Fibroblast of lung (primary cell): ENCODE measurements at regions not wholly inside any gene's neighbourhood (a gene's known extent, or its start where the extent isn't known, plus 50 kb on each side); places are given as distances from the start of the nearest gene placed in this dataset.

Experiments used
- DNase-seq, 2 donors: peaks; one replicate each; pipeline versions ENCODE4 v3.0.0 to v3.0.0-alpha.2; 2010; ENCODE audit warnings: low read depth in 2 of 2
- H2AFZ ChIP-seq: 2 replicates; pipeline ENCODE4 v1.5.1; 2012; ENCODE audit warnings: low read length, control low read depth, inconsistent platforms
- H3K27ac ChIP-seq: 2 replicates; pipeline ENCODE4 v1.5.1; 2011; ENCODE audit warnings: low read length, control low read depth; ENCODE audit not compliant: insufficient read depth
- H3K27me3 ChIP-seq: 2 replicates; pipeline ENCODE4 v1.5.1; 2011; ENCODE audit warnings: mild to moderate bottlenecking, low read length; ENCODE audit not compliant: control insufficient read depth, insufficient read depth
- H3K36me3 ChIP-seq: 2 replicates; pipeline ENCODE4 v1.5.1; 2011; ENCODE audit warnings: low read length; ENCODE audit not compliant: control insufficient read depth, insufficient read depth
- H3K4me1 ChIP-seq: 2 replicates; pipeline ENCODE4 v1.5.1; 2011; ENCODE audit warnings: low read length; ENCODE audit not compliant: control insufficient read depth, insufficient read depth; ENCODE audit errors: extremely low read depth
- H3K4me2 ChIP-seq: 2 replicates; pipeline ENCODE4 v1.5.1; 2011; ENCODE audit warnings: low read length, control low read depth; ENCODE audit not compliant: insufficient read depth; ENCODE audit errors: extremely low read depth
- H3K4me3 ChIP-seq, 4 experiments: fragments of 200-600 bp in 1 of 4; sonication (generic) in 1 of 4; replicated peaks in 1 of 4; 2 replicates each; pipeline ENCODE4 v1.5.1; 2011 to 2016; ENCODE audit warnings: low read length in 4 of 4, low read depth in 3 of 4, mild to moderate bottlenecking in 3 of 4, control low read depth in 2 of 4, inconsistent platforms in 1 of 4, mixed read lengths in 1 of 4; ENCODE audit not compliant: insufficient read depth in 1 of 4; ENCODE audit errors: control extremely low read depth in 1 of 4
- H3K79me2 ChIP-seq: 2 replicates; pipeline ENCODE4 v1.5.1; 2012; ENCODE audit warnings: mild to moderate bottlenecking, low read length, inconsistent platforms; ENCODE audit not compliant: control insufficient read depth, insufficient read depth
- H3K9ac ChIP-seq: 2 replicates; pipeline ENCODE4 v1.5.1; 2011; ENCODE audit warnings: mild to moderate bottlenecking, low read length, control low read depth; ENCODE audit not compliant: insufficient read depth
- H3K9me3 ChIP-seq: 2 replicates; pipeline ENCODE4 v1.5.1; 2012; ENCODE audit warnings: low read depth, low read length; ENCODE audit not compliant: control insufficient read depth, insufficient read depth
- H4K20me1 ChIP-seq: 2 replicates; pipeline ENCODE4 v1.5.1; 2011; ENCODE audit warnings: low read length; ENCODE audit not compliant: control insufficient read depth, insufficient read depth; ENCODE audit errors: extremely low read depth
- CTCF ChIP-seq, 2 donors: IDR thresholded peaks in 1 of 2; conservative IDR thresholded peaks in 1 of 2; 1 replicate in 1 of 2; 2 replicates in 1 of 2; pipeline ENCODE4 v1.5.1; 2011 to 2012; ENCODE audit warnings: low read length in 2 of 2, control low read depth in 1 of 2, inconsistent platforms in 1 of 2, low read depth in 1 of 2, mild to moderate bottlenecking in 1 of 2
- EZH2 ChIP-seq: IDR thresholded peaks from 2 replicates; pipeline ENCODE4 v1.5.1; 2012; ENCODE audit warnings: low read length, control low read depth, mild to moderate bottlenecking; ENCODE audit errors: missing control alignments

- H3K9me3 ChIP-seq, result no peaks in the 10 kb centered on the region
- no peaks in the 10 kb centered on the region for H3K4me1 ChIP-seq
These were observed 173.8 kb upstream of the PPP2R2D start for GRCh38 chr10:131726967-131727366.

GRCh38 chr10:131727560-131727959 is 173.2 kb upstream of the PPP2R2D start:
- Histone ChIP-seq H3K27me3 (no peaks in the 10 kb centered on the region), H3K9ac (no peak overlapping the region), H3K79me2 (no peaks in the 10 kb centered on the region), H3K4me3 (no peak overlapping the region), H4K20me1 (no peaks in the 10 kb centered on the region), H3K27ac (no peak overlapping the region), H3K4me1 (no peaks in the 10 kb centered on the region), H2AFZ (no peak overlapping the region), H3K36me3 (no peaks in the 10 kb centered on the region), H3K4me2 (no peak overlapping the region), H3K9me3 (peaks cover 2% of the 10 kb centered on the region)
- TF ChIP-seq CTCF (conservative IDR thresholded peaks at IDR 0.05 in 1 of 2, IDR thresholded peaks at IDR 0.05 in 1 of 2; ENCODE audit: low read depth in 1 of 2, low read length in 2 of 2), result no peak
- TF ChIP-seq EZH2, result no peak
- no peak for DNase-seq

More at GRCh38 chr10:131726967-131727366, 173.8 kb upstream of the PPP2R2D start:
- H3K79me2 ChIP-seq, result no peaks in the 10 kb centered on the region
- H2AFZ ChIP-seq, result no peak overlapping the region
- H4K20me1 ChIP-seq, result no peaks in the 10 kb centered on the region
- H3K36me3 ChIP-seq, result no peaks in the 10 kb centered on the region
- no peak overlapping the region for H3K27ac ChIP-seq
- H3K4me3 ChIP-seq, result no peak overlapping the region
- no peak overlapping the region for H3K9ac ChIP-seq
- no peak for TF ChIP-seq EZH2
- TF ChIP-seq CTCF (conservative IDR thresholded peaks at IDR 0.05 in 1 of 2, IDR thresholded peaks at IDR 0.05 in 1 of 2; ENCODE audit: low read depth in 1 of 2, low read length in 2 of 2), result no peak
- no peak for DNase-seq
- H3K27me3 ChIP-seq, result no peaks in the 10 kb centered on the region
- H3K4me2 ChIP-seq, result no peak overlapping the region

GRCh38 chr10:131728286-131729228 is 172.3 kb upstream of the PPP2R2D start:
- Histone ChIP-seq H3K27ac (no peak overlapping the region), H3K4me3 (no peak overlapping the region), H2AFZ (no peak overlapping the region), H3K9me3 (peaks cover 2% of the 10 kb centered on the region), H3K27me3 (no peaks in the 10 kb centered on the region), H3K36me3 (no peaks in the 10 kb centered on the region), H3K9ac (no peak overlapping the region), H4K20me1 (no peaks in the 10 kb centered on the region), H3K4me2 (no peak overlapping the region), H3K79me2 (no peaks in the 10 kb centered on the region), H3K4me1 (no peaks in the 10 kb centered on the region)
- no peak for DNase-seq
- TF ChIP-seq EZH2 (no peak), CTCF (conservative IDR thresholded peaks at IDR 0.05 in 1 of 2, IDR thresholded peaks at IDR 0.05 in 1 of 2; ENCODE audit: low read depth in 1 of 2, low read length in 2 of 2) (no peak)
